H1 (cell line): ENCODE measurements at regions not wholly inside any gene's neighbourhood (a gene's known extent, or its start where the extent isn't known, plus 50 kb on each side); places are given as distances from the start of the nearest gene placed in this dataset.

ENCODE experiments used
- CHD1 ChIP-seq: IDR thresholded peaks from 2 replicates; pipeline ENCODE4 v1.6.1; 2012; ENCODE audit warnings: low read depth, low read length, improper control_type of control experiment
- CHD2 ChIP-seq: IDR thresholded peaks from 2 replicates; pipeline ENCODE4 v1.6.1; 2012; ENCODE audit warnings: low read length, improper control_type of control experiment
- GABPA ChIP-seq: IDR thresholded peaks from 2 replicates; pipeline ENCODE4 v1.6.1; 2011; ENCODE audit warnings: mild to moderate bottlenecking, low read length, moderate library complexity, borderline replicate concordance; ENCODE audit not compliant: insufficient read depth
- HDAC2 ChIP-seq, 2 experiments: fragments of 300-600 bp in 1 of 2; sonication (generic) in 1 of 2; IDR thresholded peaks; 2 replicates each; pipeline ENCODE4 v1.6.1; 2011 to 2012; ENCODE audit warnings: low read depth in 2 of 2, low read length in 2 of 2, mild to moderate bottlenecking in 2 of 2, moderate library complexity in 2 of 2, borderline replicate concordance in 1 of 2, inconsistent platforms in 1 of 2
- PHF8 ChIP-seq: fragments of 200-600 bp; sonication (generic); conservative IDR thresholded peaks from 2 replicates; pipeline ENCODE4 v1.7.1; 2012; ENCODE audit warnings: low read depth, mild to moderate bottlenecking, inconsistent platforms, low read length, moderate library complexity
- POU5F1 ChIP-seq: IDR thresholded peaks from 2 replicates; pipeline ENCODE4 v1.6.1; 2011; ENCODE audit warnings: low read depth, mild to moderate bottlenecking, low read length, moderate library complexity
- RAD21 ChIP-seq, 2 experiments: IDR thresholded peaks in 1 of 2; conservative IDR thresholded peaks in 1 of 2; 2 replicates each; pipeline ENCODE4 v1.6.1; 2011; ENCODE audit warnings: low read depth in 2 of 2, low read length in 2 of 2, improper control_type of control experiment in 1 of 2, inconsistent platforms in 1 of 2, mild to moderate bottlenecking in 1 of 2, moderate library complexity in 1 of 2
- TAF7 ChIP-seq: optimal IDR thresholded peaks from 2 replicates; pipeline ENCODE3; 2011; ENCODE audit warnings: low read depth, mild to moderate bottlenecking, inconsistent platforms, low read length, moderate library complexity, borderline replicate concordance
- TCF12 ChIP-seq: IDR thresholded peaks from 2 replicates; pipeline ENCODE4 v1.6.1; 2011; ENCODE audit warnings: low read depth, mild to moderate bottlenecking, low read length
- TF ChIP-seq, protein P1 (sequence below): fragments of 300-600 bp; sonication (generic); IDR thresholded peaks from 2 replicates; pipeline ENCODE4 v1.7.1; 2012; ENCODE audit warnings: low read length, moderate library complexity, mild to moderate bottlenecking, inconsistent platforms; ENCODE audit not compliant: insufficient replicate concordance
- TF ChIP-seq, protein P2 (sequence below): IDR thresholded peaks from 2 replicates; pipeline ENCODE4 v1.6.1; 2012; ENCODE audit warnings: inconsistent platforms

DNA sequence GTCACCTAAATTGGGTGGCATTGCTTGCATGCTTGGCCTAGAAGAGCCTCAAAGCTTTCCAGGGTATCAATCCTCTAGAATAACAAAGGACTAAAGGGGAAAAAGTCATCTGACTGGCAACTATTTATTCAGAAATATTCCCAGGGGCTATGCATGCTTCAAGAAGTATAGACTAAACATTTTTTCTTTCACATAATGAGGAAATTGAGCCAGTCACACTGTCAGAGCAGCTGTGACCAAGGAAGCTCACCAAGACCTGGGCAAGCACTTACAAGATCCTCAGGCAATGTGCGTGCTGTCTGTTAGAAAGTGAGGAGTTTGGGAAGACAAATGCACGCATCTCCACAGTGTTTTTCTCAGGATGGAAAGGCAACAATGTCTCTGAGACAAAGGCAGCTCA, 747.2 kb downstream of the DIAPH3 start (continued):
- TF ChIP-seq, protein P1, sequence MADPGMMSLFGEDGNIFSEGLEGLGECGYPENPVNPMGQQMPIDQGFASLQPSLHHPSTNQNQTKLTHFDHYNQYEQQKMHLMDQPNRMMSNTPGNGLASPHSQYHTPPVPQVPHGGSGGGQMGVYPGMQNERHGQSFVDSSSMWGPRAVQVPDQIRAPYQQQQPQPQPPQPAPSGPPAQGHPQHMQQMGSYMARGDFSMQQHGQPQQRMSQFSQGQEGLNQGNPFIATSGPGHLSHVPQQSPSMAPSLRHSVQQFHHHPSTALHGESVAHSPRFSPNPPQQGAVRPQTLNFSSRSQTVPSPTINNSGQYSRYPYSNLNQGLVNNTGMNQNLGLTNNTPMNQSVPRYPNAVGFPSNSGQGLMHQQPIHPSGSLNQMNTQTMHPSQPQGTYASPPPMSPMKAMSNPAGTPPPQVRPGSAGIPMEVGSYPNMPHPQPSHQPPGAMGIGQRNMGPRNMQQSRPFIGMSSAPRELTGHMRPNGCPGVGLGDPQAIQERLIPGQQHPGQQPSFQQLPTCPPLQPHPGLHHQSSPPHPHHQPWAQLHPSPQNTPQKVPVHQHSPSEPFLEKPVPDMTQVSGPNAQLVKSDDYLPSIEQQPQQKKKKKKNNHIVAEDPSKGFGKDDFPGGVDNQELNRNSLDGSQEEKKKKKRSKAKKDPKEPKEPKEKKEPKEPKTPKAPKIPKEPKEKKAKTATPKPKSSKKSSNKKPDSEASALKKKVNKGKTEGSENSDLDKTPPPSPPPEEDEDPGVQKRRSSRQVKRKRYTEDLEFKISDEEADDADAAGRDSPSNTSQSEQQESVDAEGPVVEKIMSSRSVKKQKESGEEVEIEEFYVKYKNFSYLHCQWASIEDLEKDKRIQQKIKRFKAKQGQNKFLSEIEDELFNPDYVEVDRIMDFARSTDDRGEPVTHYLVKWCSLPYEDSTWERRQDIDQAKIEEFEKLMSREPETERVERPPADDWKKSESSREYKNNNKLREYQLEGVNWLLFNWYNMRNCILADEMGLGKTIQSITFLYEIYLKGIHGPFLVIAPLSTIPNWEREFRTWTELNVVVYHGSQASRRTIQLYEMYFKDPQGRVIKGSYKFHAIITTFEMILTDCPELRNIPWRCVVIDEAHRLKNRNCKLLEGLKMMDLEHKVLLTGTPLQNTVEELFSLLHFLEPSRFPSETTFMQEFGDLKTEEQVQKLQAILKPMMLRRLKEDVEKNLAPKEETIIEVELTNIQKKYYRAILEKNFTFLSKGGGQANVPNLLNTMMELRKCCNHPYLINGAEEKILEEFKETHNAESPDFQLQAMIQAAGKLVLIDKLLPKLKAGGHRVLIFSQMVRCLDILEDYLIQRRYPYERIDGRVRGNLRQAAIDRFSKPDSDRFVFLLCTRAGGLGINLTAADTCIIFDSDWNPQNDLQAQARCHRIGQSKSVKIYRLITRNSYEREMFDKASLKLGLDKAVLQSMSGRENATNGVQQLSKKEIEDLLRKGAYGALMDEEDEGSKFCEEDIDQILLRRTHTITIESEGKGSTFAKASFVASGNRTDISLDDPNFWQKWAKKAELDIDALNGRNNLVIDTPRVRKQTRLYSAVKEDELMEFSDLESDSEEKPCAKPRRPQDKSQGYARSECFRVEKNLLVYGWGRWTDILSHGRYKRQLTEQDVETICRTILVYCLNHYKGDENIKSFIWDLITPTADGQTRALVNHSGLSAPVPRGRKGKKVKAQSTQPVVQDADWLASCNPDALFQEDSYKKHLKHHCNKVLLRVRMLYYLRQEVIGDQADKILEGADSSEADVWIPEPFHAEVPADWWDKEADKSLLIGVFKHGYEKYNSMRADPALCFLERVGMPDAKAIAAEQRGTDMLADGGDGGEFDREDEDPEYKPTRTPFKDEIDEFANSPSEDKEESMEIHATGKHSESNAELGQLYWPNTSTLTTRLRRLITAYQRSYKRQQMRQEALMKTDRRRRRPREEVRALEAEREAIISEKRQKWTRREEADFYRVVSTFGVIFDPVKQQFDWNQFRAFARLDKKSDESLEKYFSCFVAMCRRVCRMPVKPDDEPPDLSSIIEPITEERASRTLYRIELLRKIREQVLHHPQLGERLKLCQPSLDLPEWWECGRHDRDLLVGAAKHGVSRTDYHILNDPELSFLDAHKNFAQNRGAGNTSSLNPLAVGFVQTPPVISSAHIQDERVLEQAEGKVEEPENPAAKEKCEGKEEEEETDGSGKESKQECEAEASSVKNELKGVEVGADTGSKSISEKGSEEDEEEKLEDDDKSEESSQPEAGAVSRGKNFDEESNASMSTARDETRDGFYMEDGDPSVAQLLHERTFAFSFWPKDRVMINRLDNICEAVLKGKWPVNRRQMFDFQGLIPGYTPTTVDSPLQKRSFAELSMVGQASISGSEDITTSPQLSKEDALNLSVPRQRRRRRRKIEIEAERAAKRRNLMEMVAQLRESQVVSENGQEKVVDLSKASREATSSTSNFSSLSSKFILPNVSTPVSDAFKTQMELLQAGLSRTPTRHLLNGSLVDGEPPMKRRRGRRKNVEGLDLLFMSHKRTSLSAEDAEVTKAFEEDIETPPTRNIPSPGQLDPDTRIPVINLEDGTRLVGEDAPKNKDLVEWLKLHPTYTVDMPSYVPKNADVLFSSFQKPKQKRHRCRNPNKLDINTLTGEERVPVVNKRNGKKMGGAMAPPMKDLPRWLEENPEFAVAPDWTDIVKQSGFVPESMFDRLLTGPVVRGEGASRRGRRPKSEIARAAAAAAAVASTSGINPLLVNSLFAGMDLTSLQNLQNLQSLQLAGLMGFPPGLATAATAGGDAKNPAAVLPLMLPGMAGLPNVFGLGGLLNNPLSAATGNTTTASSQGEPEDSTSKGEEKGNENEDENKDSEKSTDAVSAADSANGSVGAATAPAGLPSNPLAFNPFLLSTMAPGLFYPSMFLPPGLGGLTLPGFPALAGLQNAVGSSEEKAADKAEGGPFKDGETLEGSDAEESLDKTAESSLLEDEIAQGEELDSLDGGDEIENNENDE = no peak
- TF ChIP-seq HDAC2 (IDR thresholded peaks at IDR 0.05; ENCODE audit: borderline replicate concordance in 1 of 2, low read depth in 2 of 2, low read length in 2 of 2) = no peak
- TF ChIP-seq TAF7 = no peak
- TF ChIP-seq CHD2 = no peak
- TF ChIP-seq POU5F1 = no peak
- no peak for TF ChIP-seq GABPA
- no peak for TF ChIP-seq TCF12
- TF ChIP-seq CHD1 = no peak
- TF ChIP-seq PHF8 = no peak
- TF ChIP-seq, protein P2, sequence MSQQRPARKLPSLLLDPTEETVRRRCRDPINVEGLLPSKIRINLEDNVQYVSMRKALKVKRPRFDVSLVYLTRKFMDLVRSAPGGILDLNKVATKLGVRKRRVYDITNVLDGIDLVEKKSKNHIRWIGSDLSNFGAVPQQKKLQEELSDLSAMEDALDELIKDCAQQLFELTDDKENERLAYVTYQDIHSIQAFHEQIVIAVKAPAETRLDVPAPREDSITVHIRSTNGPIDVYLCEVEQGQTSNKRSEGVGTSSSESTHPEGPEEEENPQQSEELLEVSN = no peak
- no peak for TF ChIP-seq RAD21 (IDR thresholded peaks at IDR 0.05 in 1 of 2, conservative IDR thresholded peaks at IDR 0.05 in 1 of 2; ENCODE audit: low read depth in 2 of 2, low read length in 2 of 2)
